Fibroblast of skin of left quadriceps (primary cell): ENCODE measurements at regions not wholly inside any gene's neighbourhood (a gene's known extent, or its start where the extent isn't known, plus 50 kb on each side); places are given as distances from the start of the nearest gene placed in this dataset.
"Not testable (repeated sequence)": the region's sequence is repeated elsewhere in the genome, so short reads cannot be mapped to it uniquely, and the experiment has no call there.

Experiments used
- DNase-seq, 2 experiments: peaks; one replicate each; pipeline ENCODE4 v3.0.0-alpha.2; 2013; ENCODE audit warnings: low read depth in 2 of 2

DNA sequence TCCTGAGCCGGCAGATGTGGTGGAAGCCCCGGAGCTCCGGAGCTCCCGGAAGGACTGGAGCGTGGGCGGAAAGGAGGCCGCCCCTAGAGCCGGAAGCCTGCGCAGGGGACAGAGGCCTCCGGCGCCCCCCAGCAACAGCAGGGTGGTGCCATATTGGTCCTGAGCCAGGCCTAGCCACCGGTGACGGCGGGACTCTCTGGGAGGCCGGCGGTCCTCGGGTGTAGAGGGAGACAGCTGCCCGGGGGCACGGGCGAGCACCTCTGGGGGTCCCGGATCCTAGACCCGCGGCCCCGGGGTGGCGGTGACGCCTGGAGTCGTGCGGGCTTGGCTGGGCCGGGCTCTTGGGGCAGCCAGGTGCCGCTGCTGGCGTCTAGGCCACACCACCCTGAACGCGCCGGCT, 1472.2 kb downstream of the FOXD4L5 start:
- not testable (repeated sequence) for DNase-seq

DNA sequence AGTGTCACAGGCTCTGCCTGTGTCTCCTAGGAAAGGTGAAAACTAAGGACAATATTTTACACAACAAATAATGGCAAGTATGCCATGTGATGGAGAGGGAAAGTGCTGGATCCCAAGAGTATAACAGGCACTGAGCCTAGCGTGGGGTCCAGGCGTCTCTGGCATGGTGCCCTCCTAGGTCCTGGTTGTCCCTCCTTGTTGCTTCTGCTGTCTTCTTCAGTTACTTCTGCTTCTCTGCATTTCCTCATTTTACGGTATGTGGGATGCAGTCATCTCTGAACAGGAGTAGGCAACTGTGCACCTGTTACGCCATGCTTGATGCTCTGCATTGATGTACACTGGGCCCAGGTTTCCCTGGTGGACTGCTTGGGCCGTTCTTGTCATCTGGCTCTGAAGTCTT, 1480.8 kb downstream of the FOXD4L5 start:
- DNase-seq: not testable (repeated sequence)

DNA sequence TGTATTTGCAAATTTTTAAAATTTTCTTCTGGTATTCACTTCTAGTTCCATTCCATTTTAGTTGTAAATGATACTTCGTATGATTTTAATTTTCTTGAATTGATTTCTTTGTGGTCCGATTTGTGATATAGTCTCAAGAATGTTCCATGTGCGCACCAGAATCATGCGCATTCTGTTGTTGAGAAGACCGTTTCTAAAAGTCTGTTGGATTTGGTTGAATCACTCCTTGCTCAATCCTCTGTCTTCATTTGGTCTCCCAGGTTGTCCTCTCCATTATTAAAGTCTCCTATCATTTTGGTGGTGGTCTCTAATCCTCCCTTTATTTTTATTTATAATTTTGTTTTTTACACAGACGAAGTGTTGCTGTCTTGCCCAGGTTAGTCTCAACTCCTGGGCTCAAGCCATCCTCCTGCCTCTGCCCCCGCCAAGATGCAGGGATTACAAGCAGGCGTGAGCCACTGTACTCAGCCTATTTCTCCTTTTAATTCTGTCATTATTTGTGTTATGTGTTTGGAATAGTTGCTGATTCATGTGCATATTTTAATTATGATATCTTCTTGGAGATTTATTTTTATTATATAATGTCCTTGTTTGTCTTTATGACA, 1490.8 kb downstream of the FOXD4L5 start:
- DNase-seq: not testable (repeated sequence)

DNA sequence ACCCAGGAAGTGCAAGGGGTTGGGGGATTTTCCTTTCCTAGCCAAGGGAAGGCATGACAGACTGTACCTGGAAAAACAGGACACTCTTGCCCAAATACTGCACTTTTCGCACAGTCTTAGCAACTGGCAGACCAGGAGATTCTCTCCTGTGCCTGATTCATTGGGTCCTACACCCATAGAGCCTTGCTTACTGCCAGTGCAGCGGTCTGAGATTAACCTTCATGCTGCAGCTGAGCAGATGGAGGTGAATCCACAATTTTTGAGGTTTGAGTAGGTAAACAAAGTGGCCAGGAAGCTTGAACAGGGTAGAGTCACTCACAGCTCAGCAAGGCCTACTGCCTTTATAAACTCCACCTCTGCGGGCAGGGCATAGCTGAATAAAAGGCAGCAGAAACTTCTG, 1497.6 kb downstream of the FOXD4L5 start:
- not testable (repeated sequence) for DNase-seq

DNA sequence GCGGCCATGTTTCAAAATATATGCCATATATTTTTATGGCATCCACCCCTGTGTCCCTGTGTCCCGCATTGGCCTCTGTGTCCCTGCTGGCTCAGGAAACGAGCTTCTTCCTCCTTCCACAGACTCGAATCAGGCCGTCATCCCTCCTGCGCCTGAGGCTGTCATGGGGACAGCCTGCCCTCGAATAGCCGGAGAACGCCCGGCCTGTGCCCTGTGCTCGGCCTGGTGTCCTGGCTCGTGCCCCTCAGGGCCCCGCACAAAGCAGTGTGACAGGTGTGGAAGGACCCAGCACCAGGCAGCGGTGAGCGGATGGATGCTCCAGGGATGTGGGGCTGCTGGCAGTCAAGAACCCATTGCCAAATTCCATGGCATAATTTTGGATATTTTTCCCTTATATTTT, 1500.0 kb downstream of the FOXD4L5 start:
- DNase-seq: not testable (repeated sequence)

DNA sequence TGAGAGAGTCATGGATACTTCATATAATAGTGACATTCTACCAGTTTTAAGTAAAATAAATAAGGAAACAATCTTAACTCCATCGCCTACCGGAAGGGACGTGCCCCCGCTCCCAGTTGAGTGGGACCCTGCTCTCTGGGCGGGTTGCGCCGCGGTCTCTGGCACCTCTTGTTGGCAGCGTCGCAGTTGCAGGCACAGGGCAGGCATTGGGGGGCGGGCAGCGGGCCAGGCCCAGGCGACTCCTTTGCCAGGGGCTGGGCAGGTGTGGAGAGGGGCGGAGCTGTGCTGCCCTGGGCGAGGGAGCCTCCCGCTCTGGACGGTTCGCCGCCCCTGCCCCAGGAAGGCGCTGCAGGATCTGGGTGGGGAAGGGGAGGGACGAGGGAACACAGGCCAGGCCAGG, 1500.6 kb downstream of the FOXD4L5 start:
- DNase-seq: not testable (repeated sequence)

DNA sequence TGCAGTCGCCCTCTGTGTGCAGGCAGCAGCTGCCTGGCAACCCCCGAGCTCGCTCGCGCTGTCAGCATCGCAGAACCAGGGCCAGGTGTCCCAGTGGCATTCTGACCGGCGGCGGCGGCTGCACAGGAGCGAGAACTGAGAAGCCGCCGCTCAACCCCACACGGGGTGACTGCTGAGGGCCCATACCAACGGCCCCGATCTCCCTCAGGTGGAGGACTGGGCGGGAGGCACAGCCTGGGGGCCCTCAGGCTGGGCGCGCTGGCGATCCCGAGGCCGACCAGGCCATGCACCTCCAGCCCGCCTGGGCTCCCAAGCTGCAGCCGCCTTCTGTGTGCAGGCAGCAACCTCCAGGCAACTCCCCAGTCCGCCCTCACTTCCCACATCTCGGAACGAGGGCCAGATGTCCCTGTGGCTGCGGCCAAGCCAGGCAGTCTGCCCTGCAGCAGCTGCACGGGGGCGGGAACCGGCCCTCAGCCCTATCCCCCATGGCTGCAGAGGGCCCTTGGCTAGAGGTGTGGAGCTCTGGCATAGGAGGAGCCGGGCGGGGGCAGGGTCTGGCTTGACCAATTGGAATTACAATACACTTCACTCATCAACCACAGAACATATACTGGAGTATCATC, 1503.1 kb downstream of the FOXD4L5 start:
- DNase-seq: not testable (repeated sequence)

DNA sequence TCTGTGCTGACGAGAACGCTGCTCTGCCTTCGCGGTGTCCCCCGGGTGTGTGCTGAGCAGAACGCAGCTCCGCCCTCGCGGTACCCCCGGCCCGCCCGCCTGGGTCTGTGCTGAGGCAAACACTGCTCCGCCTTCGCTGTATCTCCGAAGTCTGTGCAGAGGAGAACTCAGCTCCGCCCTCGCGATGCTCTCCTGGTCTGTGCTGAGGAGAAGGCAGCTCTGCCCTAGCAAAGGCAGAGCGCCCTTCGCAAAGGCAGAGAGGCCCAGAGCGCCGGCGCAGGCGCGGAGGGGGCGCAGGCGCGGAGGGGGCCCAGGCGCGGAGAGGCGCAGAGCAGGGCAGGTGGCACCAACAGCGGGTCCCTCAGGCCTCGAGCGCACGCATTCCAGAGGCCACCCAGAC, 1503.6 kb downstream of the FOXD4L5 start:
- DNase-seq: not testable (repeated sequence)

DNA sequence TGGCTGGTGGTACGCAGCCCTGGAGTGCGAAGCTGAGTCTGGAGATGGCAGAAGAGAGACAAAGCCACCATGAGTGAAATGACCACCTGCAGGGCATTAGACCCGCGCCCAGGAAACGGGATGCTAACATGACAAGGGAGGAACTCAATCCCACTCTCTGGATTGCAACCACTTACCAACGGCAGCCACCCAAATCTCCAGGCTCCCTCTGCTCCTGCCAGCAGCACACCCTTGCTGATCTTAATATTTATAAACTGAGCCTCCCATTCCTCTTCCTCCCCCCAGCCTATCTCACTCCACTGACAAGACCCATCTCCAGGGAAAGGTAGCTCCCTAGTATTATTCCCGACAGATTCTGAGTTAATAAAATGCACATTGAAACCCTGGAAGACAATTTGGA, 1508.8 kb downstream of the FOXD4L5 start:
- not testable (repeated sequence) for DNase-seq

DNA sequence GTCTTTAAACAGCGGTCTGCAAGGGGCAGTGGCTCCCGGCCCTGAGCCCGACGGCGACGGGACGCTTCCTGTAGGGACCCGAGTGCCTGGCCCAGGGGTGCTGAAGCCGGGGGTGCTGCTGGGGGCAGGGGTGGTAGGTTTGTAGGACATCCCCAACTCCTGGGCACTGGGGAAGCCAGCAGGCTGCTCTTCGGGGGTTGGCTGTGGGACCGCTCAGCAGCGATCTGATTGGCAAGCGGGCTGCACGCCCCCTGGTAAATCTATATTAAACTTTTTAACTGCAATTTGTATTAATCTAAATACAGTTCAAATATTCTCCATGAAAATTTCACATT, 1510.0 kb downstream of the FOXD4L5 start:
- not testable (repeated sequence) for DNase-seq

DNA sequence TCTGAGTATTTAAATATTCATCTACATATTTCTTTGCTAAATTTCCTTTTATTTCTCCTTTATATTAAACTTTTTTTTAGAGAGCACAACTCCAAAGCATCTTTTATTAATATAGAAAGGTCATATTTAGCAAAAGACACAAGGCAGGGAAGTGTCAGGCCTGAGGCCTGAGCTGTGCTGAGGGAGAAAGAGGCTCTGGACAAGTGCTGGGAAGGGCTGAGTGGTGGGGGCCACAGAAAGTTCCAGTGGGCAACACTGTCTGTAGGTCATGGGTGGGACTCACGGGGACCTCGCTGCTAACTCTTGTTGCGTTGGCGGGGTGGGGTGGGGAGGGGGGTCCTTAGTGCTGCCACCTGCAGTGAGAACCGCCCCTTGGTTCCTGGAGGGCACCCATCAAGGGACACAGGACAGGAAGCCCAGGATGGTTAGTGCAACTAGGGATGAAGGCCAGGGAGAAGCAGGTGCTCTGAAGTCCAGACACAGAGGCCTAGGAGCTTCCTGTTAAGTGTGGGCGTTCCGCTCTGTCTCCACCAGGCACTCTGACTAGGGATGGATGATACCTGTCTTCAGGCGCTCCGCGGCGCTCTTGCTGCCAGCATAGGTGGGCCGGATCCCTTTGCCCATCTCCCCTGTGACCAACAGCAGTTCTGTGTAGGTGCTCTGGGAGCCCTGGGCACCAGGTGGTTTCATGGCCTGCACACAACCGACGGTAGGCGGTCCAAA, 1510.5 kb downstream of the FOXD4L5 start:
- DNase-seq: not testable (repeated sequence)

DNA sequence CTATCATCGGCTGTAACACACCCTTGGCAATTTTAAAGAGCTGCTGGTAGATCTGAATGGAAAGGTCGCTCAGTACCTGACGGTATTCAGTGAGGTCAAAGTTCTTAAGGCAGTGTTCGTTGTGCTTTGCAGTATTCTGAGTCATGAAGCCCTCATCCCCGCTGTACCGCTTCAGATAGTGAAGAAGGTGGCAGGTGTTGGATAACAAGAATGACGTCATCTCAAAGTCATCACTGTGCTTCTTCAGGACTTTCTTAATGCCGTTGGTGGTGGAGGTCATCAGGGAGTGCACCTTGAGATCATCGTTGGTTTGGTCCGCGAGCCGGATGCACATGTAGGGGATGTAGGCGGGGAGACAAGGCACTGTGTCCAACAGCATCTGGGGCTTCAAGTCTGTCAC, 1522.8 kb downstream of the FOXD4L5 start:
- DNase-seq: not testable (repeated sequence)

DNA sequence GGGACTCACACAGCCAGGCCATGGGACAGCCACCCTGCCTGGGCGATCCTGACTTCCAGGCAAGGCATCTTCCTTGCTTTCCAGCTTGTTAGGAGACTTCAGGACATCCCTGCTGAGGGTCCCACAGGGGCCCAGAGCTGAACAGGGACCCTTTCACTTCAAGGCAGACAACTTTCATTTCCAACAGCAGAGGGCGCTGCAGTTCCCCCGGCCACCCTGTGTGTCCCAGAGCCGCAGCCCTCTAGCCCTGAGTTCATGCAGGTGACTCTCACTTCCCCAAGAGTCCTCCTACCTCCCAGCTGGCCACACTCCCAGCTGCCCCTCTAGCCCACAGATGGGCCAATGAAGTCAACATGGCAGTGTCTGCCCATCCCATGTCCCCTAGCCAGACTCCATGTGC, 1556.0 kb downstream of the FOXD4L5 start:
- DNase-seq: not testable (repeated sequence)

DNA sequence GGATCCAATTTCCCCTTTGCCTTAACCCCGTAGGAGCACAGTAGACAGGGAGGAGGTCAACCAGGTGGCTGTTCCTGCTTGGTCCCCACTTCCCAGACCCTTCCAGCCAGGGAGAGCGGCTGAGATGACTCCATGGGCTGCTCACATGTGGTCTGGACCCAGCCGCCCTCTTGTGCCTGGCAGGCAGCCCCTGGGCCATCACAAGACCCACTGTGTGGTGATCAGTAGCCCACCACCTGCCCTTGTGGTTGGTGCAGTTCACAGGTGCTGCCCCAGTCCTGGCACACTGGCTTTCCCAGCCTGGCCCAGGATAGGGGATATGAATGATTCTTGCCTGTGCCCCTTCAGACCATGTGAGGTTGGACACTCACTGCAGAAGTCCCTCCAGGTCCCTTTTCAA, 1556.7 kb downstream of the FOXD4L5 start:
- no peak for DNase-seq

DNA sequence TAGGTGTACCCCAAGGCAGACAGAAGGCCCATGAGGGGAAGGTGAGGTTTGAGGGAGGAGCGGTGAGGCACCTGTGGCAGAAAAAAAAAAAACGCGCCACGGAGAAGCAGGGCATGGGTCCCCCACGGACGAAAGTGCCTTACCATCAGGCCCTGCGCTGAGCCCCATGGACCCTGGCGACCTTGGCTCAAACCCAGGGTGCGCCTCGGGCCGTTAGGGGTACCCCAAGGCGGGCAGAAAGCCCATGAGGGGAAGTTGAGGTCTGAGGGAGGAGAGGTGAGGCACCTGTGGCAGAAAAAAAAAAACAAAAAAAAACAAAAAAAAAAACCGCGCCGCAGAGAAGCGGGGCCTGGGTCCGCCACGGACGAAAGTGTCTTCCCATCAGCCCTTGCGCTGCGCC, 1576.7 kb downstream of the FOXD4L5 start:
- not testable (repeated sequence) for DNase-seq

DNA sequence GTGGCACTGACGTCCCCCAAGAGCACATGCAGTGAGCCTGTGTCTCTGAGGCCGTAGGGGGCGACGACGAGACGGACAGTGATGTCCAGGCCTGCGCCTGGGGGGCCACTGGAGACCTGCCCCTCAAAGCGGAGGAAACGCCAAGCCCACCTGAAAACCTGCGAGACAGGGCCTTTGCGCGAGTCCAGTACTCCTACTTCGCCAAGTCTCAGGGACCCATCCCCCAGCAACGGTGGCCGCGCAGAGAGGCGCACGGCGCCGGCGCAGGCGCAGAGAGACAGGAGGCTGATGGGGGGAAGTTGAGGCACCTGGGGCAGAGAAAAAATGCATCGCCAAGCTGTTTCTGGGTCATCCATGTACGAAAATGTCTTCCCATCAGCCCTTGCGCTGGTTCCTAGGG, 1580.6 kb downstream of the FOXD4L5 start:
- DNase-seq: not testable (repeated sequence)

DNA sequence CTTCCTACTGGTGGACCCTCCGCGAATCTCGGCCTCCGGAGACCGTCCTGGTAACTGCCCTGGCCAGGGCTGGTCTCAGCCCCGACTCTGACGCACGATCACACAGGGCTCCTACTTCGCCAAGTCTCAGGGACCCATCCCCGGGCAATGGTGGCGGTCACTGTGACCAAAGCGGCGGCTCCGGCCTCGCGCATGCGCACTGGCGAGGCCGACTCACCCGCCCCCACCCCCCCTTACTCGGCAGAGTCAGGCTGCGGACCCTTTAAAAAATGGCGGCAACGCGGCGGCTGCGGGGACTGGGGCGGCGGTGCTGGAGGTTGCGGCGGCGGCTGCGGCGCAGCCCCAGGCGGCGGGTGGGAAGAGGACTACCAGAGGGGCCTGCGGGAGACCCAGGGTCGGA, 1581.3 kb downstream of the FOXD4L5 start:
- DNase-seq: not testable (repeated sequence)

DNA sequence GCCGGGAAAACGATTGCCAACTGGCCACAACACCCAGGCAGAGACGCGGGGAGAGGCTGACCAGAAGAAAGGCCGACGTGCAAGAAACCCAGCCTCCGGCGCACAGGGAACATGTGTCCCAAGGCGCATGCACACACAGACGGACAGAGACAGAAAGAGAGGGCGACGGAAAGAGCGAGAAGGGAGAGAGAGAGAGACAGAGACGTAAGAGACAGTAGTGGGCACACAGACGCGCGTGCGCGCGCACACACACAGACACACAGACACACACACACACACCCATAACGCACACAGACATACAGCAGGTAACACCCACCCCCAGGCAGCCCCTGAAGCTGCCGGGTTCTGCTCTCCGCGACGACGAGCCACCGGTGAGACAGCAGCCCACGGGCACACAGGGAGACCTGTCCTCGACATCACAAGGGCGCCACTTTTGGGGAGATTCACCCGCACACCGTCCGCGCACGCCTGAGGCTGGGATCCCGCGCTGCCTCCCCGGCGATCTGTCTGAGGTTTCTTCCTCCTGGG, 1581.8 kb downstream of the FOXD4L5 start:
- not testable (repeated sequence) for DNase-seq
